ENCODE measurements at regions not wholly inside any gene's neighbourhood (a gene's known extent, or its start where the extent isn't known, plus 50 kb on each side); places are given as distances from the start of the nearest gene placed in this dataset.

- Histone ChIP-seq H3K4me1 (ENCODE audit: control insufficient read depth in 1 of 2, insufficient read depth in 2 of 2, low read length in 2 of 2) (no peaks in the 10 kb centered on the region), H3K9me3 (ENCODE audit: control insufficient read depth in 1 of 2, low read length in 2 of 2) (no peaks in the 10 kb centered on the region), H3K4me3 (ENCODE audit: low read depth in 1 of 2, low read length in 2 of 2) (no peak overlapping the region), H3K27me3 (ENCODE audit: low read depth, low read length) (no peaks in the 10 kb centered on the region), H3K36me3 (ENCODE audit: control insufficient read depth in 1 of 2, insufficient read depth in 2 of 2, low read length in 2 of 2) (no peaks in the 10 kb centered on the region), H3K27ac (ENCODE audit: low read length) (no peak overlapping the region)
These were observed 229.8 kb downstream of the SOX4 start for GRCh38 chr6:21823371-21823770.

GRCh38 chr6:21824431-21825177, 231.1 kb downstream of the SOX4 start:
- no peaks in the 10 kb centered on the region for H3K4me1 ChIP-seq (ENCODE audit: control insufficient read depth in 1 of 2, insufficient read depth in 2 of 2, low read length in 2 of 2)
- H3K36me3 ChIP-seq (ENCODE audit: control insufficient read depth in 1 of 2, insufficient read depth in 2 of 2, low read length in 2 of 2) = no peaks in the 10 kb centered on the region
- no peaks in the 10 kb centered on the region for H3K9me3 ChIP-seq (ENCODE audit: control insufficient read depth in 1 of 2, low read length in 2 of 2)
- no peak overlapping the region for H3K4me3 ChIP-seq (ENCODE audit: low read depth in 1 of 2, low read length in 2 of 2)
- H3K27ac ChIP-seq (ENCODE audit: low read length) = no peak overlapping the region
- H3K27me3 ChIP-seq (ENCODE audit: low read depth, low read length) = no peaks in the 10 kb centered on the region

GRCh38 chr6:21826023-21826422, 232.5 kb downstream of the SOX4 start:
- Histone ChIP-seq H3K4me3 (ENCODE audit: low read depth in 1 of 2, low read length in 2 of 2) (no peak overlapping the region), H3K4me1 (ENCODE audit: control insufficient read depth in 1 of 2, insufficient read depth in 2 of 2, low read length in 2 of 2) (no peaks in the 10 kb centered on the region), H3K27me3 (ENCODE audit: low read depth, low read length) (no peaks in the 10 kb centered on the region), H3K27ac (ENCODE audit: low read length) (no peak overlapping the region), H3K9me3 (ENCODE audit: control insufficient read depth in 1 of 2, low read length in 2 of 2) (no peaks in the 10 kb centered on the region), H3K36me3 (ENCODE audit: control insufficient read depth in 1 of 2, insufficient read depth in 2 of 2, low read length in 2 of 2) (no peaks in the 10 kb centered on the region)

- H3K36me3 ChIP-seq (ENCODE audit: control insufficient read depth in 1 of 2, insufficient read depth in 2 of 2, low read length in 2 of 2) = no peaks in the 10 kb centered on the region
These were observed 233.4 kb downstream of the SOX4 start for GRCh38 chr6:21826904-21827303.

GRCh38 chr6:21827425-21828202, 234.1 kb downstream of the SOX4 start:
- no peaks in the 10 kb centered on the region for H3K27me3 ChIP-seq (ENCODE audit: low read depth, low read length)
- peaks cover 0 to 5% of the 10 kb centered on the region in 2 donors for H3K4me1 ChIP-seq (ENCODE audit: control insufficient read depth in 1 of 2, insufficient read depth in 2 of 2, low read length in 2 of 2)
- H3K27ac ChIP-seq (ENCODE audit: low read length) = no peak overlapping the region
- no peaks in the 10 kb centered on the region for H3K36me3 ChIP-seq (ENCODE audit: control insufficient read depth in 1 of 2, insufficient read depth in 2 of 2, low read length in 2 of 2)
- H3K9me3 ChIP-seq (ENCODE audit: control insufficient read depth in 1 of 2, low read length in 2 of 2) = no peaks in the 10 kb centered on the region
- H3K4me3 ChIP-seq (ENCODE audit: low read depth in 1 of 2, low read length in 2 of 2) = no peak overlapping the region

More at GRCh38 chr6:21826904-21827303, 233.4 kb downstream of the SOX4 start:
- no peak overlapping the region for H3K27ac ChIP-seq (ENCODE audit: low read length)
- H3K4me3 ChIP-seq (ENCODE audit: low read depth in 1 of 2, low read length in 2 of 2) = no peak overlapping the region
- peaks cover 0 to 5% of the 10 kb centered on the region in 2 donors for H3K4me1 ChIP-seq (ENCODE audit: control insufficient read depth in 1 of 2, insufficient read depth in 2 of 2, low read length in 2 of 2)
- H3K27me3 ChIP-seq (ENCODE audit: low read depth, low read length) = no peaks in the 10 kb centered on the region
- no peaks in the 10 kb centered on the region for H3K9me3 ChIP-seq (ENCODE audit: control insufficient read depth in 1 of 2, low read length in 2 of 2)

GRCh38 chr6:21828704-21829103, 235.2 kb downstream of the SOX4 start:
- no peaks in the 10 kb centered on the region for H3K27me3 ChIP-seq (ENCODE audit: low read depth, low read length)
- H3K27ac ChIP-seq (ENCODE audit: low read length) = no peak overlapping the region
- H3K36me3 ChIP-seq (ENCODE audit: control insufficient read depth in 1 of 2, insufficient read depth in 2 of 2, low read length in 2 of 2) = no peaks in the 10 kb centered on the region
- no peaks in the 10 kb centered on the region for H3K9me3 ChIP-seq (ENCODE audit: control insufficient read depth in 1 of 2, low read length in 2 of 2)
- no peak overlapping the region for H3K4me3 ChIP-seq (ENCODE audit: low read depth in 1 of 2, low read length in 2 of 2)
- H3K4me1 ChIP-seq (ENCODE audit: control insufficient read depth in 1 of 2, insufficient read depth in 2 of 2, low read length in 2 of 2) = peaks cover 0 to 5% of the 10 kb centered on the region in 2 donors

GRCh38 chr6:21829126-21829525, 235.6 kb downstream of the SOX4 start:
- Histone ChIP-seq H3K4me1 (ENCODE audit: control insufficient read depth in 1 of 2, insufficient read depth in 2 of 2, low read length in 2 of 2) (peaks cover 0 to 5% of the 10 kb centered on the region in 2 donors), H3K9me3 (ENCODE audit: control insufficient read depth in 1 of 2, low read length in 2 of 2) (no peaks in the 10 kb centered on the region), H3K4me3 (ENCODE audit: low read depth in 1 of 2, low read length in 2 of 2) (no peak overlapping the region), H3K27me3 (ENCODE audit: low read depth, low read length) (no peaks in the 10 kb centered on the region), H3K27ac (ENCODE audit: low read length) (no peak overlapping the region), H3K36me3 (ENCODE audit: control insufficient read depth in 1 of 2, insufficient read depth in 2 of 2, low read length in 2 of 2) (no peaks in the 10 kb centered on the region)

GRCh38 chr6:21831521-21832291, 238.2 kb downstream of the SOX4 start:
- Histone ChIP-seq H3K36me3 (ENCODE audit: control insufficient read depth in 1 of 2, insufficient read depth in 2 of 2, low read length in 2 of 2) (no peaks in the 10 kb centered on the region), H3K4me3 (ENCODE audit: low read depth in 1 of 2, low read length in 2 of 2) (no peak overlapping the region), H3K4me1 (ENCODE audit: control insufficient read depth in 1 of 2, insufficient read depth in 2 of 2, low read length in 2 of 2) (peaks cover 0 to 5% of the 10 kb centered on the region in 2 donors), H3K27me3 (ENCODE audit: low read depth, low read length) (no peaks in the 10 kb centered on the region), H3K9me3 (ENCODE audit: control insufficient read depth in 1 of 2, low read length in 2 of 2) (no peaks in the 10 kb centered on the region), H3K27ac (ENCODE audit: low read length) (no peak overlapping the region)

GRCh38 chr6:21836277-21836676, 242.7 kb downstream of the SOX4 start:
- Histone ChIP-seq H3K27me3 (ENCODE audit: low read depth, low read length) (no peaks in the 10 kb centered on the region), H3K9me3 (ENCODE audit: control insufficient read depth in 1 of 2, low read length in 2 of 2) (no peaks in the 10 kb centered on the region), H3K4me3 (ENCODE audit: low read depth in 1 of 2, low read length in 2 of 2) (no peak overlapping the region), H3K27ac (ENCODE audit: low read length) (no peak overlapping the region), H3K4me1 (ENCODE audit: control insufficient read depth in 1 of 2, insufficient read depth in 2 of 2, low read length in 2 of 2) (peaks cover 0 to 3% of the 10 kb centered on the region in 2 donors), H3K36me3 (ENCODE audit: control insufficient read depth in 1 of 2, insufficient read depth in 2 of 2, low read length in 2 of 2) (no peaks in the 10 kb centered on the region)

GRCh38 chr6:21836772-21837425, 243.3 kb downstream of the SOX4 start:
- H3K4me1 ChIP-seq (ENCODE audit: control insufficient read depth in 1 of 2, insufficient read depth in 2 of 2, low read length in 2 of 2) = no peaks in the 10 kb centered on the region
- H3K9me3 ChIP-seq (ENCODE audit: control insufficient read depth in 1 of 2, low read length in 2 of 2) = no peaks in the 10 kb centered on the region
- H3K27me3 ChIP-seq (ENCODE audit: low read depth, low read length) = no peaks in the 10 kb centered on the region
- H3K27ac ChIP-seq (ENCODE audit: low read length) = no peak overlapping the region
- H3K36me3 ChIP-seq (ENCODE audit: control insufficient read depth in 1 of 2, insufficient read depth in 2 of 2, low read length in 2 of 2) = no peaks in the 10 kb centered on the region
- no peak overlapping the region for H3K4me3 ChIP-seq (ENCODE audit: low read depth in 1 of 2, low read length in 2 of 2)

GRCh38 chr6:21840428-21840827, 246.9 kb downstream of the SOX4 start:
- no peak overlapping the region for H3K4me3 ChIP-seq (ENCODE audit: low read depth in 1 of 2, low read length in 2 of 2)
- no peaks in the 10 kb centered on the region for H3K27me3 ChIP-seq (ENCODE audit: low read depth, low read length)
- no peaks in the 10 kb centered on the region for H3K9me3 ChIP-seq (ENCODE audit: control insufficient read depth in 1 of 2, low read length in 2 of 2)
- H3K36me3 ChIP-seq (ENCODE audit: control insufficient read depth in 1 of 2, insufficient read depth in 2 of 2, low read length in 2 of 2) = no peaks in the 10 kb centered on the region
- H3K4me1 ChIP-seq (ENCODE audit: control insufficient read depth in 1 of 2, insufficient read depth in 2 of 2, low read length in 2 of 2) = peaks cover 0 to 10% of the 10 kb centered on the region in 2 donors
- no peak overlapping the region for H3K27ac ChIP-seq (ENCODE audit: low read length)
